Muscle of arm (tissue), 1 donor: ENCODE measurements at regions not wholly inside any gene's neighbourhood (a gene's known extent, or its start where the extent isn't known, plus 50 kb on each side); places are given as distances from the start of the nearest gene placed in this dataset.

Experiments used
- DNase-seq: peaks from one replicate; pipeline ENCODE4 v3.0.0-alpha.2; 2013

DNA sequence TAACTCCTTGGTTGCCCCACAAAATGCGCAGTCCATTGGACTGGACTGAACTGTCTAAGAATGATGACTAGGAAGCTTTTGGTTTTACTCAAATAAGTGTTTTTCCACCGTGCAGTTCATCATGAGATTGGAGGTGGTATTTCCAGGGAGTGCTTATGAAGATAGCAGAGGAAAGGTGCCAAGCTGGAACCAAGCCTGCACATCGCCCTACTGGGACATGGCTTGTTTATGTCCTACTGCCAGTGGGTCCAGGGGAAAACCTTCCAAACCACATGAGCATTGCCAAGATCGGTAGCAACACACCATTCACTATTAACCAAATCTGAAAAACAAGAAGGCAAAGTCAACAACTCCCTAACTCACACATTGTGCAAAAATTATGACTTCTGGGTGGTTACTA is 54.7 kb upstream of the DSCAM start:
- no peak for DNase-seq

- no peak for DNase-seq
Measured at GRCh38 chr21:40902299-40902698, 55.3 kb upstream of the DSCAM start.

GRCh38 chr21:40902993-40903392 is 56.0 kb upstream of the DSCAM start:
- DNase-seq, result no peak

DNA sequence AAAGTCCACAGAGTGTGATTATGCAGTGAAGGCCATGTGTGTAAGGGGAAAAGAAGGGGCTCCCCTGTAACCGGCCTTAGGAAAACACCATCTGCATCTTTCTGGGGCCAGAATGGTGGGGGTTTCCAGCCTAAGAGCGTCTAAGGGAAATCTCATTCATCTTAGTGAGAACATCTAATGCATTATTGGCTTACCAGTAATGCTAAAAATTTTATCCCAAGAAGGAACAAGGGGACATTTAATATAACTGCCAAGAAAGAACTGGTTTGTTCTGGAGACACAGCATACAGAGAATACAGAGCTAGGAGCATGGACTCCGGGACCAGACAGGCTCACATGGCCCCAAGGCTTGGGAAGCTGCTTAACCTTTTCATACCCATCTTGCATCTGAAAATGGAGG is 58.3 kb upstream of the DSCAM start:
- DNase-seq, result no peak

DNA sequence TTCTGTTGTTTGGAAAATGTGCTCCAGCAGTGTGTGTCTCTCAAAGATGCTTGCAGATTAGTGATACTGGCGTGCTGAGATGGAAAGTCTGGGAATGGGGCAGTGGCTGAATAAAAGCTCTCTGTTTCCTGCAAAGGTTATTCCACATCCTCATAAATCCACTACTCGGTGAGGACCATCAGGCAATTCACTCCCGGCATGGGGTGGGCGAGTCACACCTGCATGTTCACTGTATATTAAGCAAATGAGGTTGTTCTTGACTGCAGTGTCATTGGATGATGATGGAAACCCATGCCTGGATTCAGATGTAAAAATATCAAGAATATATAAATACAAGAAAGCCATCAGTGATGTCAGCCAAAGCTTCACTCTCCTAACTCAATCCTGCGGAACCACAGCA is 65.4 kb upstream of the DSCAM start:
- DNase-seq, result no peak

DNA sequence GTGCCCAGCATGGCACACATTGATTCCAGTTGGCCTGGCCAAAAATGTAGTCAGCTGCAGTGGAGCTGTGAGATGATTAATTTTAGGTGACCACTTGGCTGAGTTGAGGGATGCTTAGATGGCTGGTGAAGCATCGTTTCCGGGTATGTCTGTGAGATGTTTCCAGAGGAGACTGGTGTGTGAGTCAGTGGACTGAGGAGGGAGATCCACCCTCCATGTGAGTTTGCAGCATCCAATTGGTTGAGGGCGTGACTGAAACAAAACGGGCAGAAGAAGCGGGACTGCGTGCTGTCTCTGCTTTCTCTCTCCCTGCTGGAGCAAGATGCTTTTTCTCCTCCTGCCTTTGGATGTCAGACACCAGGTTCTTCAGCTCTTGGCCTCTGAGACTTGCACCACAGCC is 68.2 kb upstream of the DSCAM start:
- no peak for DNase-seq

GRCh38 chr21:40923407-40923806 is 76.4 kb upstream of the DSCAM start:
- DNase-seq, result no peak

DNA sequence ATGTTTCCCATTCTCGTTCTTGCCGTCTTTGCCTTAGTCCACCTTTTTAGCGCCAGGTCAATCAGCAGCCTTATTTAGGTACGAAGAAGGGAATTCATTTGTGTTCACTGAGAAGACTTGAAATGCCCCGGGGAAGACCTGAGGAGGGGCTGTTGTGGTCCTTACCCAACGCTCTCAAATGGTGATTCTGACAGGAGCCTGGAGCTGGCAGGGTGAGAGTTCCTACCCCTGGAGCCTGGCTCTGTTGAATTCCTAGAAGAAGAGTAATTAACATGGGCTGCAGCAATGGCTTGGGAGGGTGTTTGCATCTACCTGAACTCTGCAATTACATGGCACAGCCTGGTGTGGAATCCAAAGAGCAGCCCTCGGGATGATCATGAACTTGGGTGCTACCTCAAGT is 76.9 kb upstream of the DSCAM start:
- DNase-seq, result no peak

- no peak for DNase-seq
Measured at GRCh38 chr21:40924641-40925040, 77.7 kb upstream of the DSCAM start.

DNA sequence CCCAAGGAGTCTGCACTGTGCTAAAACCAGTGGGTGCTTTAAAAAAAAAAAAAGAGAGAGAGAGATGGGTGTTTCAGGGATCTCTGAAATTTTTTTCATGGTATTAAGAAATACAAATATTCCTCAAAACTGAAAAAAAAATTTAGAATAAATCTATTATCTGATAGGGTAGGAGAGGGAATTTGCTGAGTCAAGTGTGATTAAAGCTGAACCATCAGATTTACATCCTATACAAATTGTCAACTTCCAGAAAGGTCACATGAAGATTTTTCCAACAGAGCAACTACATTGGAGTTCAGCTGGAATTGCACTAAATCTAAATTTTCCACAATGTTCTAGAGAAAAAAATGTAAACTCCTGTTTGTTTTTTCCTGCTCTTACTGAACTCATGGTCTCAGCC is 79.3 kb upstream of the DSCAM start:
- DNase-seq, result no peak

GRCh38 chr21:40929833-40930232 is 82.9 kb upstream of the DSCAM start:
- DNase-seq, result no peak

- no peak for DNase-seq
Measured at GRCh38 chr21:40931197-40931596, 84.2 kb upstream of the DSCAM start.

GRCh38 chr21:40936178-40936577 is 89.2 kb upstream of the DSCAM start:
- DNase-seq, result no peak

- DNase-seq, result peak; percentile 31
Measured at GRCh38 chr21:40936771-40937261, 89.9 kb upstream of the DSCAM start.

DNA sequence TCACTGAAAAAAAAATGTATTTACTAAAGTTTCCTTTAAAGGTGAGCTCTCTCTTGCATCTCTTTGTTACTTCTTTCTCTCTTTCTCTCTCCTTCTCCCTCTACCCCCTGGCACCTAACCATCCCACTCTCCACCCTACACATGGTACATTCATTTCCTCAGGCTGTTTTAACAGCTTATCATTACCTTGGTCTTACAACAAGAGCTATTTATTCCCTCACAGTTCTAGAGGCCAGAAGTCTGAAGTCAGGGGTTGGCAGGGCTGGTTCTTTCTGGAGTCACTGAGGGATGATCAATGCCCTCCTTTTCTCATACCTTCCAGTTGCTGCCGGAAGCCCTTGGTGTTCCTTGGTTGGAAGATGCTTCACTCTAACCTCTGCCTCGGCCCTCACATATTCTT is 91.1 kb upstream of the DSCAM start:
- no peak for DNase-seq

DNA sequence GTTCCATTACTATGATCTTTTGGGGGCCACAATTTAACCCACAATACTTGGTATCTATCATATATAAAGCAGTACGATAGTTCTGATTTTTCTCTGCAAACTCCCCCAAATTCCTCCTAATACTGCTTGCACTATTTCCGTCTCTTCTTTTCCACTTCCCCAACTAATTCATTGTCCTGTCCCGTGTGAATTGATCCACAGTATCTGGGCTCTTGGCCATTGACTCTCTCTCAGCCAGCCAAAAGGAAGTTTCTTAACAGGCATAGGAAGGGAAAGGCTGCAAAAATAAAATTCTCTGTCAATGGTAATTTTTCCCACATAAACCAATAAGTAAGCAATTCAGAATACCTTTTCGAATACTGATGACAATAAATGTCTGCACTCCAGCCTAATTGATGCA is 91.7 kb upstream of the DSCAM start:
- DNase-seq, result peak; percentile 67

GRCh38 chr21:40947713-40948112 is 100.8 kb upstream of the DSCAM start:
- DNase-seq, result no peak

GRCh38 chr21:40950970-40951369 is 104.0 kb upstream of the DSCAM start:
- DNase-seq, result no peak

- no peak for DNase-seq
Measured at GRCh38 chr21:40952551-40953323, 105.8 kb upstream of the DSCAM start.

DNA sequence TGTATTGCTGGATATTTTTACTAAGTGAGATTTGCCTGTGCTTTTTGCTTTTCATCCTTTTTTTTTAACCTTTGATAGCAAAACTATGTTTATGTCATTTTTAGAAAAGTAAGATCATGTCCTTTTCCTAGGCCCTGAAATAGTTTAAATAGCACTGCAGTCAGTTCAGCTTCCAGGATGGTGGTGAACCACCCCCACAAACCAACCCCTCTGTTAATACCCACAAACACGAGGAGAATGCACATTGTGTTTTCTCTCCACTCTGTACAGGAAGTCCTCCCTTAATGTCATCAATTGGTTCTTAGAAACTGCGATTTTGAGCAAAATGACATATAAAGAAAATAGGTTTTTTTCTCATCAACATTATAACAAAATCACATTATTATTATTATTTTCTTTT is 117.7 kb upstream of the DSCAM start:
- no peak for DNase-seq

DNA sequence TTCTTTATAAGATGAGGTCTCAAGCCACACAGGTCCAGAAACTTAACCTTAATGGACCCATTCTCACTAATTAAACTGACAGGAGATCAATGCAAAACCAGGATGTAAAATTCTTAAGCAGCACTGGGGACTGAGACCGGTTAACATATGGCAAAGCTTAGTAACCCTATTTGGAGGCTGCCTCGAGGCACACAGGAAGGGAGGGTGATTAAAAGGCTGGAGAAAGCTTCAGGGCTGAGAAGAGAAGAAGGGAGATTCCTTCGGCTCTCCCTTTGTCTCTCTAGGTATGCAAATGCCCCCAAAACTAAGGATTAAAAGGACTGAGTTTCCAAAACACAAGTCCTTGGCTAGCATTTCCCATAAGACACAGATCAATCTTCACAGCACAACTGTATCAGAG is 120.8 kb upstream of the DSCAM start:
- DNase-seq, result no peak

DNA sequence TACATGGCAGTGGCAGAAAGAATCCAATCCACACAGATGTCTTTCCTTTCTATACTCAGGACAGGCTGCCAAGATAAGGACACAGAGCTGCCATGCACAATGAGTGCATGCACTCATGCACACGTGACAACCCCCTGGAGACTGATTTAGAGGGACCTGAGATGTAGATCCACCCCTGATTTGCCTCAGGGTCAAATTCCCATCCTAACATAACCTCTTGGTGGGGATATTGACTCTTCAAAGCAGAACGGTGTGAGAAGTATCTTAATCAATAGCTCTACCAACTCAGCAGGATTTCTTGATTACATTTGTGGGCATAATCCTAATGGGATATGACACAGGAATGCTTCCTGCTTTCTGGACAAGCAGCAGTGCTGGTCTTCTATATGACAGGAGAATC is 125.2 kb upstream of the DSCAM start:
- no peak for DNase-seq

DNA sequence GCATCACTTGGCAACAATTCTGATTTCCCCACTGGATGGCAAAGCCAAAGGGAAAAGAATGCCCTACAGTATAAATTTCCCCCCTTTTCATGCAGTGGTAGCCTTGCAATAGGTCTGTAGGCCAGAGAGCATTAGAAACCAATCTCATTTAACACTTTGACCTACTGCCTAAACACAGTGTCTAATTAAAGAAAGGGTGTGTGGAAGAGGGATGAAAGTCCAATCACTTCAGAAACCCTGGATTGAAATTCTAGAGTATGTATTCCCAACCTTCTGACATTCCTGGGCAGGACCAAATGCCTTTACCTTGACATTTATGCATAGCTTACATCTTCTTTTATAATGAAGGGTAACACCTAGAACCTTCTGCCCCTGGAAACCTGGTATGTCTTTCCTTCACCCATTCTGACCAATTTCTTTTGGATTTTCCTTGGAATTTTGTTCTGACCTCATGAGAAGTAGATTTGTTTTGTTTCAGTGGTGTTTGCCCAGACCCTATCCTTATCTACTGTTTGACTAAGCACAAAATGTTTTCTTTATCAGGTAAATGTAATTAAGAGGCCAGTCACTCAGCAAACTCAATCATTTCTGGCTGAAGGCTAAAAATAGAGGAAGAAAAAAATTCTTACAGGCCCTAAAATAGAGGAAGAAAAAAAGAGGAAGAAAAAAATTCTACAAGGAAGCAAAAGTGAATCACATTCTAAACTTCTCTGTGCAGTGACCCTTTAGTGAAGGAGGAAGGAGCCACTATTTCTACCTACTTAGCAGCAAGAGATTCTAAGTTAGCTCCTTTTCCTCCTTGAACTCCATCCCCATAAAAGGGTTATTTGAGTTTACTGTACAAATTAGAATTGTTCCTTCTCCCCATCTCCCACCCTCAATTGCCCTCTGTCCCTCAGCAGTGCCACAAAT is 129.5 kb upstream of the DSCAM start:
- DNase-seq, result no peak
